ENCODE measurements at regions not wholly inside any gene's neighbourhood (a gene's known extent, or its start where the extent isn't known, plus 50 kb on each side); places are given as distances from the start of the nearest gene placed in this dataset.

GRCh38 chr13:44172281-44172810 lies 201.3 kb upstream of the SERP2 start:
- TF ChIP-seq CTCF (IDR thresholded peaks at IDR 0.05) (no peak), POLR2A (IDR thresholded peaks at IDR 0.05) (no peak), POLR2AphosphoS5 (IDR thresholded peaks at IDR 0.05) (no peak)
